SK-N-DZ (cell line): ENCODE measurements at regions not wholly inside any gene's neighbourhood (a gene's known extent, or its start where the extent isn't known, plus 50 kb on each side); places are given as distances from the start of the nearest gene placed in this dataset.
A peak's percentile ranks its signal among the peaks of the same experiment; 100 is the strongest.
"Not testable (repeated sequence)": the region's sequence is repeated elsewhere in the genome, so short reads cannot be mapped to it uniquely, and the experiment has no call there.

Source experiments
- DNase-seq: peaks from one replicate; pipeline ENCODE4 v3.0.0-alpha.2; 2015; ENCODE audit warnings: low spot score

- no peak for DNase-seq
Observed at GRCh38 chr5:91787718-91788117, 404.6 kb upstream of the ARRDC3 start.

- no peak for DNase-seq
Observed at GRCh38 chr5:91777671-91778070, 394.6 kb upstream of the ARRDC3 start.

GRCh38 chr5:91776249-91776648, 393.1 kb upstream of the ARRDC3 start:
- no peak for DNase-seq

GRCh38 chr5:91770400-91770799, 387.3 kb upstream of the ARRDC3 start:
- no peak for DNase-seq

- not testable (repeated sequence) for DNase-seq
Observed at GRCh38 chr5:91757383-91757782, 374.3 kb upstream of the ARRDC3 start.

DNA sequence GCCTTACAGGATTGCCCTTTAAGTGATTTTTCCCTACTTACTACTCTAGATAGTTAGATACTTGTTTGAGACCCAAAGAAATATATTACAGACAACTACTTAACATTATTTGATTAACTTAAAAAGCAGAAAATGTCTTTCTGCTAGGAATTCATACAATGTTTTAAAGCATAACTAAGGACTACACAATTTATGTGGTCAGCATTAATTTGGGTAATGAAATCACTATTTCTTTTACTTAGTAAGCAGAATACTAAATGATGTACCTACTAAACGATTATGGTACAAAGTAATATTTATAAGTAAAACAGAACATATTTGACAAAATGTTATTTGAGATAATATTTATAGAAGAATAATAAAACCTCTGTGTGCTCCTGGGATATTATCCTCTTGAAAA, 371.9 kb upstream of the ARRDC3 start:
- DNase-seq: no peak

DNA sequence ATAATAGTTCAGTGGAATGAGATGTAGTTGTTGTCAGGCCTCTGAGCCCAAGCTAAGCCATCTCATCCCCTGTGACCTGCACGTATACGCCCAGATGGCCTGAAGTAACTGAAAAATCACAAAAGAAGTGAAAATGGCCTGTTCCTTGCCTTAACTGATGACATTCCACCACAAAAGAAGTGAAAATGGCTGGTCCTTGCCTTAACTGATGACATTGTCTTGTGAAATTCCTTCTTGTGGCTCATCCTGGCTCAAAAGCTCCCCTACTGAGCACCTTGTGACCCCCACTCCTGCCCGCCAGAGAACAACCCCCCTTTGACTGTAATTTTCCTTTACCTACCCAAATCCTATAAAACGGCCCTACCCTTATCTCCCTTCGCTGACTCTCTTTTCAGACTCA, 361.4 kb upstream of the ARRDC3 start:
- not testable (repeated sequence) for DNase-seq

- DNase-seq: no peak
Observed at GRCh38 chr5:91742550-91742949, 359.4 kb upstream of the ARRDC3 start.

- no peak for DNase-seq
Observed at GRCh38 chr5:91741764-91742505, 358.8 kb upstream of the ARRDC3 start.

- no peak for DNase-seq
Observed at GRCh38 chr5:91730026-91730425, 346.9 kb upstream of the ARRDC3 start.

DNA sequence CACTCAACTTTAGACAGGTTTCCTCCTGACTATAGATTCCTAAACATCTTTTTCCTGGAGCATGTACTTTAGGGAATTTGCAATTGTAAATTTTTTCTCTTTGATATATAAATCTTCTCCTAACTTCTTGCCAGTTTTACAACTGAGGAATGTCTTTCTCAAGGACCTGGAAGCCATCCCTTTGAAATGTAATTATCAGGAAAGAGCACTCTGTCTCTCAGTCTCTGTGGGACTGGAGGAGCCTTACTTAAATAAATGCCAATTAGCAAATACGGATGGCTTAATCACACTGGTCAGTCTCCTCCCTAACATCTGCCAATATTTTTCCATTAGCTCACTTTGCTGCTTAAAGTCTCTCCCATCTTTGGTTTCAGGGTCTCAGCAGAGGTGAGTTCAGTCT, 344.3 kb upstream of the ARRDC3 start:
- no peak for DNase-seq

- no peak for DNase-seq
Observed at GRCh38 chr5:91722736-91723467, 339.8 kb upstream of the ARRDC3 start.

DNA sequence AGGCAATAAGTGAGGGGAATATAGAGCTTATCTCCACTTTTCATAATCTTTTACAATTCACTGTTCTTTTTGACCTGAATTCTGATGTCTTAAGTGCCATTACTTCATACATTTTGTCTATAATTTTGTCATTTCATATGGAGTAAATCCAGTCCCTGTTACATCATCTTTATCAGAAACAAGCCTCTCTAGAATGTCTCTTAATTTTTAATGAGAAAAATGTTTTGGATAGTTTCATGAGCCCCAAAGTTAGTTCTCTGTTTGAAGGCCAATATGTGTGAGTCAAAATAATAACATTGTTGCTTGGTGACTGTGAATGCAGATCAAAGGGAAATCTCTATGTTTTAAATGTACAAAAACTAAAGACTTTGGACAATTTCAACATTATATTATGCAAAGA, 329.6 kb upstream of the ARRDC3 start:
- no peak for DNase-seq

DNA sequence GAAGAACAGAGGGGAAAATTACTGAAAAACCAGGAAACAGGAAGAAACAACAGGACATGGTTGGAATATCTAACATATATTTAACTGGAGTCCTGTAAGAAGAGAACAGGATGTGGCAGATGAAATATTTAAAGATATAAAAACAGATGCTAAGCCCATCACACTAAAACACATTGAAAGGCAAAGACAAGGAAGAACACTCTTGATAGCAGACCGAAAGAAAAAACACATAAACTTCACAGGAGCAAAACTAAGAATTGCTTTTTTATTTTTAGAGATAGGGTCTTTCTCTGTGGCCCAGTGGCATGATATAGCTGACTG, 324.4 kb upstream of the ARRDC3 start:
- DNase-seq: no peak

DNA sequence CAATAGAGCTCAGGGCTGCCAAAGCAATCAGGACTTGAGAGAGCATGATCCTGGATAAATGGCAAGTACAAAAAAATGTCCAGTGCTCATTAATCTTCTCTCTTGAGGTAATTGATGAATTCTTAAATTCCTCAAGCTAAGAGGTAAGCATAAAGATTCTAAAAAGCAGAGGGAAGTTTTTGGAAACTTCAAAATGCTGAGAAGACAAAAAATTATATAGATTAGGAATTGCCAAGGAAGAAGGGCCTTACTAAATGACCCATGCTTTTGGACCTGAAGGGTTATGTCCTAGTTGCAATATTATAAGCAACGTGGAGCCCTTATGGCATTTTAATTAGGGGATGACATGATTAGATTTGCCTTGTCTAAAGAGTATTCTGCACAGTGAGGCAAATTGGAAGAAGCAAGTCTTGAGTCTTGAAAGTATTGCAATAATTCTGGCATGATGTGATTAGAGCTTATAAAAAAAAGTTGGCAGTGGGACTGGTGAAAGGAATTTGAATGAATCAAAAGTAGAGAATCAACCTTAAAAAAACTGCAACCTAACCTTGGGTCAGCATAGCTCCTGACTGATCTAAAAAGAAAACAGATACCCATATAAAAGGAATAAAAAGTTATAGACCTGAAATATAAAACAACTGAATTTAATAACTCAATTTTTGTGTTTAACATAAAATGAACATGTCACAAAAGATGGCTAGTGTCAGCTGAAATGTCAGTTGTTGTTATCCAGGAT, 323.8 kb upstream of the ARRDC3 start:
- peak; percentile 45 for DNase-seq

- no peak for DNase-seq
Observed at GRCh38 chr5:91703128-91703527, 320.0 kb upstream of the ARRDC3 start.

DNA sequence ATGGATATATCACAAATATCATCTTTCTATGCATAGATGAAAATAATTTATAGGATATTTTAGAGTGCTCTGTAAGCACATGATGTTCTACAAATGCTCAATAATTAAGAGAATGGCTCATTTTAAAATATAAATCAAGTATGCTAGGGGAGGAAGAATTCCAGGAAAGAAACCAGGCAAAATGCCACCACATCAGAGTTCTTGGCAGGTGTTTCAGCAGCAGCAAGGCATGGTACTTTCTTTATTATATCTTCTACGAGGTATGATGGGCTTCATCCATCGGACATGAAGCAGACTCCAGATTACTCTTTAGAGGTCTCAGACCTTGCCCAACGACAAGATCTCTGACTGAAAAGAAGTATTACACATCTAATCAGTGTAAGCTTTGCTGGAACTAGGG, 316.3 kb upstream of the ARRDC3 start:
- DNase-seq: no peak

DNA sequence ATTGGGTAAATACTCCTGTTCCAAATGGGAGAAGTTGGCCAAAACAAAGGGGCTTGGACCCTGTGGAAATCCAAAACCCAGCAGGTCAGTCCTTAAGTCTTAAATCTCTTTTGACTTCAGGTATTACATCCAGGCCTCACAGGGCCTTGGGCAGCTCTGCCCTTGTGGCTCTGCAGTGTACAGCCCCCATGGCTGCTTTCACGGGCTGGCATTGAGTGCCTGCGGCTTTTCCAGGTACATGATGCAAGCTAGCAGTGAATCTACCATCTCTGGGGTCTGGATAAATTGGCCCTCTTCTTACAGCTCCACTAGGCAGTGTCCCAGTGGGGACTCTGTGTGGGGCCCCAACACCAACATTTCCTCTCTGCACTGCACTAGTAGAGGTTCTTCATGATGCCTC, 308.5 kb upstream of the ARRDC3 start:
- no peak for DNase-seq

GRCh38 chr5:91690921-91691320, 307.8 kb upstream of the ARRDC3 start:
- DNase-seq: no peak

GRCh38 chr5:91687430-91687829, 304.3 kb upstream of the ARRDC3 start:
- no peak for DNase-seq

GRCh38 chr5:91684625-91685024, 301.5 kb upstream of the ARRDC3 start:
- DNase-seq: no peak

- DNase-seq: no peak
Observed at GRCh38 chr5:91670563-91670962, 287.4 kb upstream of the ARRDC3 start.

DNA sequence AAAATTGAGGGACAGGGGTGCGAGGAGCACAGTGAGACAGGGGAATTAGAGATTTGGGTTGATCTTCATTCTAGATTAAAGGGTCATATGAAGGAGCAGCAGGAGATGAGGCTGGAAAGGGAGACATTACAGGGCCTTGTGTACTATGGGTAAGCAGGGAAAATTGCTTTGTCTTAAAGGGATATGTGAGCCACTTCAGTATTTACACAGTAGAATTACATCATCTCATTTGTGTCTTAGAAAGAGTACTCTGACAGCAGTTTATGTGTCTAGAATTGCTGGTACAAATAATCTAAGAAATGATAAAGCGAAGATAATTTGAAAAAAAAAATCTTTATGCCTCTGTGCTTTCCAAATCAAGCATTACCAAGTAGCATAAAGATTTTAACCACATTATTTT, 287.0 kb upstream of the ARRDC3 start:
- DNase-seq: no peak
